PC-9 (cell line): ENCODE measurements at regions not wholly inside any gene's neighbourhood (a gene's known extent, or its start where the extent isn't known, plus 50 kb on each side); places are given as distances from the start of the nearest gene placed in this dataset.

ENCODE experiments used
- BruUV-seq: library from RNA; stranded (reverse); fragments of 400-500 nt; replicated peaks from 2 replicates; lab custom pipeline; 2021; lab: Mats Ljungman, UMichigan
- CTCF ChIA-PET: fragments of 300-600 bp; sonication (Branson Sonifier 250); formaldehyde crosslinking; loops from one replicate; lab custom pipeline; 2022; ENCODE audit warnings: antibody characterized with exemption; lab: Charles Lee
- POLR2A ChIA-PET: fragments of 300-600 bp; sonication (Branson Sonifier 250); formaldehyde crosslinking; loops from one replicate; lab custom pipeline; 2022; ENCODE audit warnings: antibody characterized with exemption; ENCODE audit not compliant: unreplicated experiment; lab: Charles Lee
- DNase-seq, 2 experiments: peaks; one replicate each; pipeline versions ENCODE4 v3.0.0 to v3.0.0-alpha.2; 2015 to 2022; ENCODE audit warnings: mixed read lengths in 1 of 2
- H2AFZ ChIP-seq: fragments of 200-600 bp; sonication (generic); 2 replicates; pipeline ENCODE4 v1.8.1; 2017; ENCODE audit warnings: antibody characterized with exemption
- H3F3A ChIP-seq: fragments of 200-600 bp; sonication (generic); 2 replicates; pipeline ENCODE4 v1.8.1; 2017; ENCODE audit warnings: antibody characterized with exemption, mild to moderate bottlenecking, low read depth; ENCODE audit not compliant: insufficient read depth
- H3K27ac ChIP-seq: fragments of 200-600 bp; sonication (generic); 2 replicates; pipeline ENCODE4 v1.6.1; 2016; ENCODE audit warnings: mixed run types
- H3K27me3 ChIP-seq: fragments of 200-600 bp; sonication (generic); 2 replicates; pipeline ENCODE4 v1.6.1; 2016; ENCODE audit warnings: low read depth, mixed run types; ENCODE audit not compliant: insufficient read depth
- H3K36me3 ChIP-seq: fragments of 200-600 bp; sonication (generic); 2 replicates; pipeline ENCODE4 v1.6.1; 2016; ENCODE audit warnings: low read depth, mixed run types
- H3K4me1 ChIP-seq: fragments of 200-600 bp; sonication (generic); replicated peaks from 2 replicates; pipeline ENCODE4 v1.6.1; 2016; ENCODE audit warnings: mixed run types; ENCODE audit not compliant: insufficient read depth
- H3K4me2 ChIP-seq: fragments of 200-600 bp; sonication (generic); 2 replicates; pipeline ENCODE4 v1.6.1; 2017; ENCODE audit warnings: mixed run types
- H3K4me3 ChIP-seq: fragments of 200-600 bp; sonication (generic); 2 replicates; pipeline ENCODE4 v1.6.1; 2016; ENCODE audit warnings: mixed run types
- H3K79me2 ChIP-seq: fragments of 200-600 bp; sonication (generic); 2 replicates; pipeline ENCODE4 v1.6.1; 2017; ENCODE audit warnings: low read depth, mixed run types
- H3K9me2 ChIP-seq: fragments of 200-600 bp; sonication (generic); 2 replicates; pipeline ENCODE4 v1.8.1; 2017; ENCODE audit warnings: mild to moderate bottlenecking; ENCODE audit not compliant: insufficient read depth
- H3K9me3 ChIP-seq: fragments of 200-600 bp; sonication (generic); 2 replicates; pipeline ENCODE4 v1.8.1; 2016; ENCODE audit warnings: low read depth; ENCODE audit not compliant: insufficient read depth
- H4K20me1 ChIP-seq: fragments of 200-600 bp; sonication (generic); 2 replicates; pipeline ENCODE4 v1.8.1; 2017; ENCODE audit not compliant: insufficient read depth
- EZH2 ChIP-seq: fragments of 200-600 bp; sonication (generic); IDR thresholded peaks from 2 replicates; pipeline ENCODE4 v1.8.0; 2017; ENCODE audit warnings: antibody characterized with exemption, low read depth
- intact Hi-C: fragments of 100-400 bp; cut with micrococcal nuclease; formaldehyde crosslinking; loops from one replicate; pipeline ENCODE4 v1.10.0; 2022; ENCODE audit not compliant: unreplicated experiment
- TF ChIP-seq, protein P1 (sequence below): fragments of 200-600 bp; sonication (generic); conservative IDR thresholded peaks from 2 replicates; pipeline ENCODE4 v1.6.1; 2017; ENCODE audit warnings: mixed run types, antibody characterized with exemption, mild to moderate bottlenecking, moderate library complexity

DNA sequence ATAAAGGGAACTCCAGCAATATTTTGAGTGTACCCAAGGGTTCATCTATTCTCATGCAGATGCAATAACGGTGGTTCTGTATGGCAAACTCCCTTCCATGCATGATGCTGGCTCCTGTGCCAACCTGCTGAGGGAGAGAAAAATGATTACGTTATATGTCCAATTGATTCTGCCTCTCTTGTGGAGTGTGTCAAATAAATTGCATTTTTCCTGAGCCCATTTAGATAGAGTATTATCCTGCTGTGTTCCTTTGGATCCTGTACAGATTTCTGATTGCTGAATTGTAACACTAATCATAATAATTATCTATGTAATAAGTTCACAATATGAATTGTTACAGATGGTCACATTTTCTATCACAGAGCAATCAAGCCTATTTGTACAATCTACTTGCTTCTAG lies 821.7 kb downstream of the C4orf33 start:
- CTCF ChIA-PET = no interaction called here
- H3K27me3 ChIP-seq = no peaks in the 10 kb centered on the region
- no peak overlapping the region for H3K4me2 ChIP-seq
- H3K4me1 ChIP-seq = no peaks in the 10 kb centered on the region
- no peak overlapping the region for H2AFZ ChIP-seq
- H3K4me3 ChIP-seq = no peak overlapping the region
- H3F3A ChIP-seq = no peaks in the 10 kb centered on the region
- H3K27ac ChIP-seq = no peak overlapping the region
- DNase-seq = no peak
- no peak for TF ChIP-seq EZH2
- TF ChIP-seq, protein P1, sequence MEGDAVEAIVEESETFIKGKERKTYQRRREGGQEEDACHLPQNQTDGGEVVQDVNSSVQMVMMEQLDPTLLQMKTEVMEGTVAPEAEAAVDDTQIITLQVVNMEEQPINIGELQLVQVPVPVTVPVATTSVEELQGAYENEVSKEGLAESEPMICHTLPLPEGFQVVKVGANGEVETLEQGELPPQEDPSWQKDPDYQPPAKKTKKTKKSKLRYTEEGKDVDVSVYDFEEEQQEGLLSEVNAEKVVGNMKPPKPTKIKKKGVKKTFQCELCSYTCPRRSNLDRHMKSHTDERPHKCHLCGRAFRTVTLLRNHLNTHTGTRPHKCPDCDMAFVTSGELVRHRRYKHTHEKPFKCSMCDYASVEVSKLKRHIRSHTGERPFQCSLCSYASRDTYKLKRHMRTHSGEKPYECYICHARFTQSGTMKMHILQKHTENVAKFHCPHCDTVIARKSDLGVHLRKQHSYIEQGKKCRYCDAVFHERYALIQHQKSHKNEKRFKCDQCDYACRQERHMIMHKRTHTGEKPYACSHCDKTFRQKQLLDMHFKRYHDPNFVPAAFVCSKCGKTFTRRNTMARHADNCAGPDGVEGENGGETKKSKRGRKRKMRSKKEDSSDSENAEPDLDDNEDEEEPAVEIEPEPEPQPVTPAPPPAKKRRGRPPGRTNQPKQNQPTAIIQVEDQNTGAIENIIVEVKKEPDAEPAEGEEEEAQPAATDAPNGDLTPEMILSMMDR = no peak
- no TSS peak for BruUV-seq
- H4K20me1 ChIP-seq = no peaks in the 10 kb centered on the region
- POLR2A ChIA-PET = no interaction called here
- no peaks in the 10 kb centered on the region for H3K36me3 ChIP-seq
- H3K9me3 ChIP-seq = no peaks in the 10 kb centered on the region
- intact Hi-C loops = no loop called here
- no peaks in the 10 kb centered on the region for H3K79me2 ChIP-seq
- H3K9me2 ChIP-seq = no peaks in the 10 kb centered on the region

DNA sequence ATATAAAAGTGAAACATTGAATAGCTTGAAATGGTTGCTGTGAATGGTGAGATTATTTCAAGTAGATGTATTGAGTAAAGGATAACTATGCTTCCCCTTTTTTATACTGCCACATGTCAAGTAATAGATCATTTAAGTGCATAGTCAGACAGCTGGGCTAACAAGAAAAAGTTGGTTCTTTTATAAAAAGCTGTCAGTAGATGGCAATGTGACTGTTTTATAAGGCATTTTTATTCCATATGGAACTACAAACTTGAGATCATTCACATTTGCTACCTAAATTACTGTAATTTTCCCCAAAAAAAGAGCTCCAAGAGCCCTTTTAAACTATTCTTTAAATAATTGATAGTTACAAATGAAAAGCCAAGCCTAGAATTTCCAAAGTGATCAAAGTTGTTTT lies 831.0 kb downstream of the C4orf33 start:
- ChIA-PET CTCF (no interaction called here), POLR2A (no interaction called here)
- Histone ChIP-seq H3K4me3 (no peak overlapping the region), H2AFZ (no peak overlapping the region), H3K36me3 (no peaks in the 10 kb centered on the region), H3K79me2 (no peaks in the 10 kb centered on the region), H3K4me1 (no peaks in the 10 kb centered on the region), H3K9me3 (no peaks in the 10 kb centered on the region), H3K9me2 (no peaks in the 10 kb centered on the region), H3K27me3 (no peaks in the 10 kb centered on the region), H3F3A (no peaks in the 10 kb centered on the region), H3K27ac (no peak overlapping the region), H4K20me1 (no peaks in the 10 kb centered on the region), H3K4me2 (no peak overlapping the region)
- TF ChIP-seq, protein P1 = no peak; the same call in 1 of the 2 replicates
- TF ChIP-seq EZH2 = no peak
- no peak for DNase-seq
- BruUV-seq = no TSS peak
- intact Hi-C loops = no loop called here

DNA sequence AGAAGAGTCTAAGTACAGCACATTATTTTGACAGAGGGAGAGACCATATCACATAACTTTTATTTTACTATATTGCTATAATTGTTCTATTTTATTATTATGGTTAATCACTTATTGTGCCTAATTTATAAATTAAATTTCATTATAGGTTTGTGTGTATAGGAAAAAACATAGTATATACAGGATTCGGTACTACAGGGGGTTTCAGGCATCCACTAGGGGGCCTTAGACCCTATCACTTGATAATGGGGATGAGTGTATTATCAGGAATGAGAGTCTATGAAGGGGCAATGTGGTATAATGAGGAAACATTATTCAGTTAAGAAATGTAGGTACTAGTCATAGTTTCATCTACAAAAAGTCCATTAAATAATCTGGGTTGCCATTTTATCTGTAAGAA lies 833.1 kb downstream of the C4orf33 start:
- POLR2A ChIA-PET = no interaction called here
- Histone ChIP-seq H3K79me2 (no peaks in the 10 kb centered on the region), H3K36me3 (no peaks in the 10 kb centered on the region), H3K9me3 (no peaks in the 10 kb centered on the region), H2AFZ (no peak overlapping the region), H3K27ac (no peak overlapping the region), H3K4me3 (no peak overlapping the region), H4K20me1 (no peaks in the 10 kb centered on the region), H3K4me2 (no peak overlapping the region), H3K4me1 (no peaks in the 10 kb centered on the region), H3F3A (no peaks in the 10 kb centered on the region), H3K27me3 (no peaks in the 10 kb centered on the region), H3K9me2 (no peaks in the 10 kb centered on the region)
- TF ChIP-seq EZH2 = no peak
- TF ChIP-seq, protein P1 = 0 out of 2 replicates have a peak, but pooled peaks have one; percentile 20
- CTCF ChIA-PET = no interaction called here
- no TSS peak for BruUV-seq
- intact Hi-C loops = no loop called here
- DNase-seq = no peak
